ENCODE measurements at regions not wholly inside any gene's neighbourhood (a gene's known extent, or its start where the extent isn't known, plus 50 kb on each side); places are given as distances from the start of the nearest gene placed in this dataset.

- no peak for DNase-seq (ENCODE audit: low read depth in 2 of 2)
These were observed 49.9 kb upstream of the MAFB start for GRCh38 chr20:40738976-40739375.

- no peak for DNase-seq (ENCODE audit: low read depth in 2 of 2)
These were observed 50.8 kb upstream of the MAFB start for GRCh38 chr20:40739841-40740240.

GRCh38 chr20:40741507-40742106 lies 52.6 kb upstream of the MAFB start:
- peak; percentile 23 for DNase-seq (ENCODE audit: low read depth in 2 of 2)

- no peak for DNase-seq (ENCODE audit: low read depth in 2 of 2)
These were observed 54.2 kb upstream of the MAFB start for GRCh38 chr20:40743141-40743775.

GRCh38 chr20:40744072-40744817 lies 55.2 kb upstream of the MAFB start:
- DNase-seq (ENCODE audit: low read depth in 2 of 2) = no peak

GRCh38 chr20:40744818-40745175 lies 55.8 kb upstream of the MAFB start:
- no peak for DNase-seq (ENCODE audit: low read depth in 2 of 2)

- DNase-seq (ENCODE audit: low read depth in 2 of 2) = no peak
These were observed 57.2 kb upstream of the MAFB start for GRCh38 chr20:40746251-40746650.

GRCh38 chr20:40748182-40748581 lies 59.1 kb upstream of the MAFB start:
- no peak for DNase-seq (ENCODE audit: low read depth in 2 of 2)

- DNase-seq (ENCODE audit: low read depth in 2 of 2) = no peak
These were observed 61.0 kb upstream of the MAFB start for GRCh38 chr20:40749985-40750506.

- DNase-seq (ENCODE audit: low read depth in 2 of 2) = no peak
These were observed 61.6 kb upstream of the MAFB start for GRCh38 chr20:40750541-40751035.

- no peak for DNase-seq (ENCODE audit: low read depth in 2 of 2)
These were observed 64.4 kb upstream of the MAFB start for GRCh38 chr20:40753472-40753871.

GRCh38 chr20:40754339-40754943 lies 65.4 kb upstream of the MAFB start:
- DNase-seq (ENCODE audit: low read depth in 2 of 2) = no peak

- no peak for DNase-seq (ENCODE audit: low read depth in 2 of 2)
These were observed 68.1 kb upstream of the MAFB start for GRCh38 chr20:40757087-40757486.

GRCh38 chr20:40758790-40759189 lies 69.8 kb upstream of the MAFB start:
- no peak for DNase-seq (ENCODE audit: low read depth in 2 of 2)

GRCh38 chr20:40760399-40760798 lies 71.4 kb upstream of the MAFB start:
- DNase-seq (ENCODE audit: low read depth in 2 of 2) = no peak

GRCh38 chr20:40763646-40764295 lies 74.7 kb upstream of the MAFB start:
- no peak for DNase-seq (ENCODE audit: low read depth in 2 of 2)

- no peak for DNase-seq (ENCODE audit: low read depth in 2 of 2)
These were observed 76.9 kb upstream of the MAFB start for GRCh38 chr20:40765814-40766480.

GRCh38 chr20:40766790-40767614 lies 78.0 kb upstream of the MAFB start:
- DNase-seq (ENCODE audit: low read depth in 2 of 2) = no peak

- DNase-seq (ENCODE audit: low read depth in 2 of 2) = no peak
These were observed 78.5 kb upstream of the MAFB start for GRCh38 chr20:40767615-40767924.

GRCh38 chr20:40768105-40768504 lies 79.1 kb upstream of the MAFB start:
- DNase-seq (ENCODE audit: low read depth in 2 of 2) = no peak
